ENCODE measurements at regions not wholly inside any gene's neighbourhood (a gene's known extent, or its start where the extent isn't known, plus 50 kb on each side); places are given as distances from the start of the nearest gene placed in this dataset.
A peak's percentile ranks its signal among the peaks of the same experiment; 100 is the strongest.

DNA sequence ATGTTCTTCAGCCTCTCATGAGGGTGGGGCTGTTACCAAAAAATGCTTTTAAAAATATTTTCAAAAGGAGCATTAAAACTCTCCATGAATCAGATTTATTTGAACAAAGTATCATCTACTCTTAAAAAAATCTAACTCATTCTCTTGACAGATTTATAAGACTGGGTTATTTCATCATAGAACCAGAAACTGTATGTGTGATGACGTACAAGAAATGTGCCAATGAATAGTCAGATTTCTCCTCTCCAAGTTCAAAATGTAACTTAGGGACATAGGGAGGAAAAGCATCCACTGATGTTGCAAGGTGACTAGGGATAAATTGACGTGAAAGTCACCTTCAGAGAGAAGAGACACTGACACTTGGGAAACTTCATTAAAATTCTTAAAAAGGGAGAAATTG lies 89.1 kb upstream of the CLNK start:
- H3K4me3 Mint-ChIP-seq = no peak overlapping the region
- Histone ChIP-seq H3K27me3 (ENCODE audit: control insufficient read depth, insufficient read depth, low read length) (no peaks in the 10 kb centered on the region), H3K36me3 (ENCODE audit: control insufficient read depth, insufficient read depth, low read length) (no peaks in the 10 kb centered on the region), H3K27ac (ENCODE audit: insufficient read depth, low read length, poor library complexity, severe bottlenecking) (no peak overlapping the region), H3K4me3 (ENCODE audit: low read depth, low read length) (no peak overlapping the region), H3K9me3 (ENCODE audit: control insufficient read depth in 2 of 2, low read length in 2 of 2) (no peaks in the 10 kb centered on the region), H3K4me1 (ENCODE audit: control insufficient read depth, insufficient read depth, low read length, poor library complexity, severe bottlenecking) (no peaks in the 10 kb centered on the region)
- peaks cover 0 to 17% (median 4%) of the 10 kb centered on the region in 4 donors for H3K4me1 Mint-ChIP-seq
- H3K27ac Mint-ChIP-seq = peak overlapping the region in 1 of 3 donors; percentile 5
- ATAC-seq (ENCODE audit: low read depth in 2 of 2) = no peak
- DNase-seq = no peak
- H3K27me3 Mint-ChIP-seq = no peaks in the 10 kb centered on the region
- H3K36me3 Mint-ChIP-seq = no peaks in the 10 kb centered on the region
- peaks cover 0 to 2% (median 0%) of the 10 kb centered on the region in 7 donors for H3K9me3 Mint-ChIP-seq

DNA sequence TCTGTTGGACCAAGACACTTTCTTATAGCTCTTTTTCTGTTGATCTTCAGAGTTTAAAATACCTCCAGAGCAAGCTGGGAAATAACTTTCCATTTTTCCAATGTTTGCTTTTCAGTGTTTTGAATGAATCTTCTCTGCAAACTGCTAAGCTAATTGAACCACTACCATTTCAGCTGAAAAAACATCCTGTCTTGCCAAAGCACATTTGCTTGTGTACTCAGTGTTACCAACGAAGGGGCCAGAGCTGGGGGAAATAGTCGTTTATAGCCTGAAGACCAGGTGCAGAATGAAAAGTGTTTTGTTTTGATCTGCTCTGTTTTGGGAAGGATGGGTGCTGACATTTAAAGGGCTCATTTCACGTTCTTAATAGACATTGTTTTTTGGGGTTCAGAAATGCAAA lies 88.4 kb upstream of the CLNK start:
- peaks cover 0 to 17% (median 4%) of the 10 kb centered on the region in 4 donors for H3K4me1 Mint-ChIP-seq
- no peak overlapping the region for H3K4me3 Mint-ChIP-seq
- peaks cover 0 to 2% (median 0%) of the 10 kb centered on the region in 7 donors for H3K9me3 Mint-ChIP-seq
- ATAC-seq (ENCODE audit: low read depth in 2 of 2) (no peak), DNase-seq (peak in 1 of 3 donors; percentile 18)
- no peaks in the 10 kb centered on the region for H3K36me3 ChIP-seq (ENCODE audit: control insufficient read depth, insufficient read depth, low read length)
- H3K4me1 ChIP-seq (ENCODE audit: control insufficient read depth, insufficient read depth, low read length, poor library complexity, severe bottlenecking) = no peaks in the 10 kb centered on the region
- H3K36me3 Mint-ChIP-seq = no peaks in the 10 kb centered on the region
- H3K4me3 ChIP-seq (ENCODE audit: low read depth, low read length) = no peak overlapping the region
- no peak overlapping the region for H3K27ac ChIP-seq (ENCODE audit: insufficient read depth, low read length, poor library complexity, severe bottlenecking)
- H3K9me3 ChIP-seq (ENCODE audit: control insufficient read depth in 2 of 2, low read length in 2 of 2) = no peaks in the 10 kb centered on the region
- H3K27ac Mint-ChIP-seq = peak overlapping the region in 1 of 3 donors; percentile 5
- H3K27me3 Mint-ChIP-seq = no peaks in the 10 kb centered on the region
- no peaks in the 10 kb centered on the region for H3K27me3 ChIP-seq (ENCODE audit: control insufficient read depth, insufficient read depth, low read length)

GRCh38 chr4:10765386-10765785 lies 80.8 kb upstream of the CLNK start:
- no peak overlapping the region for H3K4me3 ChIP-seq (ENCODE audit: low read depth, low read length)
- no peaks in the 10 kb centered on the region for H3K27me3 ChIP-seq (ENCODE audit: control insufficient read depth, insufficient read depth, low read length)
- DNase-seq (no peak), ATAC-seq (ENCODE audit: low read depth in 2 of 2) (no peak)
- Mint-ChIP-seq H3K27ac (no peak overlapping the region), H3K9me3 (peaks cover 3 to 11% (median 5%) of the 10 kb centered on the region in 7 donors), H3K4me1 (no peaks in the 10 kb centered on the region), H3K4me3 (no peak overlapping the region), H3K36me3 (no peaks in the 10 kb centered on the region), H3K27me3 (no peaks in the 10 kb centered on the region)
- H3K9me3 ChIP-seq (ENCODE audit: control insufficient read depth in 2 of 2, low read length in 2 of 2) = no peaks in the 10 kb centered on the region
- no peaks in the 10 kb centered on the region for H3K4me1 ChIP-seq (ENCODE audit: control insufficient read depth, insufficient read depth, low read length, poor library complexity, severe bottlenecking)
- H3K36me3 ChIP-seq (ENCODE audit: control insufficient read depth, insufficient read depth, low read length) = no peaks in the 10 kb centered on the region
- no peak overlapping the region for H3K27ac ChIP-seq (ENCODE audit: insufficient read depth, low read length, poor library complexity, severe bottlenecking)

GRCh38 chr4:10762561-10762960 lies 78.0 kb upstream of the CLNK start:
- H3K4me1 Mint-ChIP-seq = no peaks in the 10 kb centered on the region
- no peak for ATAC-seq (ENCODE audit: low read depth in 2 of 2)

DNA sequence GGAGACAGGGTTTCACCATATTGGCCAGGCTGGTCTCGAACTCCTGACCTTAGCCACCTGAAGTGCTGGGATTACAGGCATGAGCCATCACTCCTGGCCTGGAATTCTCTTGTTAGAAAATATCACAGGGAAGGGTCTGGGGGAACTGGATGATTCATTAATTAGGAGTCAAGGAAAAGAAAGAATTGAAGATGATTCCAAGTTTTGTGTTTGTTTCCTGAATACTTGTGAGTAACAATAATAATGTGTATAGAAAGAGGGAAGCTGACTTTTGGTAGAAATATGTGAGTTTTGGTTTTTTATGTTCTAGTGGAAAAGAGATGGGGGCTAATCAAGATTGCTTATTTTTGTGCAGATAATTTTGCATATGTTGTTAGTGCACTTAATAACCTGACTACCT lies 77.3 kb upstream of the CLNK start:
- DNase-seq (no peak), ATAC-seq (ENCODE audit: low read depth in 2 of 2) (no peak)
- Mint-ChIP-seq H3K27ac (no peak overlapping the region), H3K36me3 (no peaks in the 10 kb centered on the region), H3K27me3 (no peaks in the 10 kb centered on the region), H3K4me1 (no peaks in the 10 kb centered on the region), H3K9me3 (peaks cover 3 to 11% (median 5%) of the 10 kb centered on the region in 7 donors), H3K4me3 (no peak overlapping the region)
- H3K4me3 ChIP-seq (ENCODE audit: low read depth, low read length) = no peak overlapping the region
- no peaks in the 10 kb centered on the region for H3K9me3 ChIP-seq (ENCODE audit: control insufficient read depth in 2 of 2, low read length in 2 of 2)
- no peaks in the 10 kb centered on the region for H3K4me1 ChIP-seq (ENCODE audit: control insufficient read depth, insufficient read depth, low read length, poor library complexity, severe bottlenecking)
- H3K27ac ChIP-seq (ENCODE audit: insufficient read depth, low read length, poor library complexity, severe bottlenecking) = no peak overlapping the region
- H3K27me3 ChIP-seq (ENCODE audit: control insufficient read depth, insufficient read depth, low read length) = no peaks in the 10 kb centered on the region
- H3K36me3 ChIP-seq (ENCODE audit: control insufficient read depth, insufficient read depth, low read length) = no peaks in the 10 kb centered on the region

More at GRCh38 chr4:10762561-10762960, 78.0 kb upstream of the CLNK start:
- H3K4me3 ChIP-seq (ENCODE audit: low read depth, low read length) = no peak overlapping the region
- Mint-ChIP-seq H3K27me3 (no peaks in the 10 kb centered on the region), H3K9me3 (peaks cover 3 to 11% (median 5%) of the 10 kb centered on the region in 7 donors), H3K4me3 (no peak overlapping the region), H3K36me3 (no peaks in the 10 kb centered on the region), H3K27ac (no peak overlapping the region)
- DNase-seq = no peak
- no peaks in the 10 kb centered on the region for H3K4me1 ChIP-seq (ENCODE audit: control insufficient read depth, insufficient read depth, low read length, poor library complexity, severe bottlenecking)
- H3K27ac ChIP-seq (ENCODE audit: insufficient read depth, low read length, poor library complexity, severe bottlenecking) = no peak overlapping the region
- H3K36me3 ChIP-seq (ENCODE audit: control insufficient read depth, insufficient read depth, low read length) = no peaks in the 10 kb centered on the region
- no peaks in the 10 kb centered on the region for H3K9me3 ChIP-seq (ENCODE audit: control insufficient read depth in 2 of 2, low read length in 2 of 2)
- H3K27me3 ChIP-seq (ENCODE audit: control insufficient read depth, insufficient read depth, low read length) = no peaks in the 10 kb centered on the region

- Mint-ChIP-seq H3K27me3 (no peaks in the 10 kb centered on the region), H3K4me1 (no peaks in the 10 kb centered on the region), H3K9me3 (peaks cover 0 to 9% (median 4%) of the 10 kb centered on the region in 7 donors), H3K4me3 (no peak overlapping the region), H3K27ac (no peak overlapping the region), H3K36me3 (no peaks in the 10 kb centered on the region)
- Histone ChIP-seq H3K9me3 (ENCODE audit: control insufficient read depth in 2 of 2, low read length in 2 of 2) (no peaks in the 10 kb centered on the region), H3K27me3 (ENCODE audit: control insufficient read depth, insufficient read depth, low read length) (no peaks in the 10 kb centered on the region), H3K36me3 (ENCODE audit: control insufficient read depth, insufficient read depth, low read length) (no peaks in the 10 kb centered on the region), H3K4me3 (ENCODE audit: low read depth, low read length) (no peak overlapping the region), H3K27ac (ENCODE audit: insufficient read depth, low read length, poor library complexity, severe bottlenecking) (no peak overlapping the region), H3K4me1 (ENCODE audit: control insufficient read depth, insufficient read depth, low read length, poor library complexity, severe bottlenecking) (no peaks in the 10 kb centered on the region)
- DNase-seq (no peak), ATAC-seq (ENCODE audit: low read depth in 2 of 2) (no peak)
These were observed 75.5 kb upstream of the CLNK start for GRCh38 chr4:10760086-10760485.

GRCh38 chr4:10758906-10759305 lies 74.3 kb upstream of the CLNK start:
- H3K27ac Mint-ChIP-seq = no peak overlapping the region

DNA sequence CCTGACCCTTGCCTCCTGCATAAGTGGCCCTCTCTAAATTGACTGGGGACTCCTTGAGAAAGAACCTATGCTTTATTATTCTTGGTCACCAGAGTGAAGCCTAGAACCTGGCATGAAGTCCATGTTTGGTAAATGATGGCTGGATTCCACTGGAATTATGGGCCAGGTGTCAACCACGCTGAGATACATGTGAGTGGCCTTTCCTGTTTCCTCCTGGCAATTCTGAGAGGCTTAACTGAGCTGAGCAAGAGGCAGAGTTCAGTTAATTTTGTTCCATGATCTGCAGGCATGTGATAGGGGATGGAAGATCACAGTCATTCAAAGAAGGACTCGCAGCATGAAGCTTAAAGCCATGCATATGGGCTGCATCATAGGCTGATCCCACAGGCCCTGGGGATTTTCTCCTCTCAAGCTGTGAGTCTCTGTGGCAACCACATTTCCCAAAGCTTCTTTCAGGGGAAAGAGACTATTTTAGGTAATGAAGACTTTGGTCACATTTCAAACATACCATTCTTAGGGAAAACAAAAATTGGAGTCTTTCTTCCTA lies 69.4 kb upstream of the CLNK start:
- H3K9me3 Mint-ChIP-seq = peaks cover 0 to 7% (median 0%) of the 10 kb centered on the region in 7 donors

More at GRCh38 chr4:10758906-10759305, 74.3 kb upstream of the CLNK start:
- H3K9me3 Mint-ChIP-seq = peaks cover 0 to 2% (median under 1%) of the 10 kb centered on the region in 7 donors
- H3K27me3 Mint-ChIP-seq = no peaks in the 10 kb centered on the region
- DNase-seq (no peak), ATAC-seq (ENCODE audit: low read depth in 2 of 2) (no peak)
- H3K4me3 Mint-ChIP-seq = no peak overlapping the region
- no peak overlapping the region for H3K4me3 ChIP-seq (ENCODE audit: low read depth, low read length)
- H3K4me1 Mint-ChIP-seq = no peaks in the 10 kb centered on the region
- no peaks in the 10 kb centered on the region for H3K36me3 Mint-ChIP-seq
- no peaks in the 10 kb centered on the region for H3K4me1 ChIP-seq (ENCODE audit: control insufficient read depth, insufficient read depth, low read length, poor library complexity, severe bottlenecking)
- no peak overlapping the region for H3K27ac ChIP-seq (ENCODE audit: insufficient read depth, low read length, poor library complexity, severe bottlenecking)
- no peaks in the 10 kb centered on the region for H3K9me3 ChIP-seq (ENCODE audit: control insufficient read depth in 2 of 2, low read length in 2 of 2)
- H3K36me3 ChIP-seq (ENCODE audit: control insufficient read depth, insufficient read depth, low read length) = no peaks in the 10 kb centered on the region
- H3K27me3 ChIP-seq (ENCODE audit: control insufficient read depth, insufficient read depth, low read length) = no peaks in the 10 kb centered on the region

More for the DNA sequence above, 69.4 kb upstream of the CLNK start:
- H3K36me3 ChIP-seq (ENCODE audit: control insufficient read depth, insufficient read depth, low read length) = no peaks in the 10 kb centered on the region
- H3K9me3 ChIP-seq (ENCODE audit: control insufficient read depth in 2 of 2, low read length in 2 of 2) = no peaks in the 10 kb centered on the region
- no peaks in the 10 kb centered on the region for H3K36me3 Mint-ChIP-seq
- no peak for DNase-seq
- H3K4me3 Mint-ChIP-seq = no peak overlapping the region
- H3K4me1 ChIP-seq (ENCODE audit: control insufficient read depth, insufficient read depth, low read length, poor library complexity, severe bottlenecking) = no peaks in the 10 kb centered on the region
- no peak overlapping the region for H3K4me3 ChIP-seq (ENCODE audit: low read depth, low read length)
- no peak overlapping the region for H3K27ac Mint-ChIP-seq
- ATAC-seq (ENCODE audit: low read depth in 2 of 2) = no peak
- no peaks in the 10 kb centered on the region for H3K27me3 ChIP-seq (ENCODE audit: control insufficient read depth, insufficient read depth, low read length)
- no peaks in the 10 kb centered on the region for H3K27me3 Mint-ChIP-seq
- H3K4me1 Mint-ChIP-seq = no peaks in the 10 kb centered on the region
- no peak overlapping the region for H3K27ac ChIP-seq (ENCODE audit: insufficient read depth, low read length, poor library complexity, severe bottlenecking)
